ENCODE measurements at regions not wholly inside any gene's neighbourhood (a gene's known extent, or its start where the extent isn't known, plus 50 kb on each side); places are given as distances from the start of the nearest gene placed in this dataset.

DNA sequence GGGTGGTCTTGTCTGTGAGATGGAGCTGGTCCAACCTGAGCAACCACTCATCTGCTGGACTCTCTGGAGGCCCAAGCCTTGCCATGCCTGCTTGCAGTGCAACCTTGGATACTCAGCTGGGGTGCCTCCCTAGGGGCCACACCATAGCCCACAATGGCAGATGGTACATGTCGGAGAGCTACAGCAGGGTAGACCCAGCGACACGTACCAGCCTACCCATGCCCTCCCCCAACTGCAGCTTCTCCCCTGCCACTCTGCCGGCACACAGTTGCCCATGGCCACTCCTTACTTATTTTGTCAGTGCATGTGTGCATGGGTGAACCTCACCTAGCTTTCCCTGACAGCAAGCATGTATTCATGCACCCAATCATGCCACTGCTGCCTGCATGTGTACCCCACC is 690.9 kb downstream of the CCDC85A start:
- no peak overlapping the region for H3K4me3 ChIP-seq (ENCODE audit: low read depth, low read length)
- no peak for DNase-seq (ENCODE audit: low read depth)
- TF ChIP-seq, protein P1, sequence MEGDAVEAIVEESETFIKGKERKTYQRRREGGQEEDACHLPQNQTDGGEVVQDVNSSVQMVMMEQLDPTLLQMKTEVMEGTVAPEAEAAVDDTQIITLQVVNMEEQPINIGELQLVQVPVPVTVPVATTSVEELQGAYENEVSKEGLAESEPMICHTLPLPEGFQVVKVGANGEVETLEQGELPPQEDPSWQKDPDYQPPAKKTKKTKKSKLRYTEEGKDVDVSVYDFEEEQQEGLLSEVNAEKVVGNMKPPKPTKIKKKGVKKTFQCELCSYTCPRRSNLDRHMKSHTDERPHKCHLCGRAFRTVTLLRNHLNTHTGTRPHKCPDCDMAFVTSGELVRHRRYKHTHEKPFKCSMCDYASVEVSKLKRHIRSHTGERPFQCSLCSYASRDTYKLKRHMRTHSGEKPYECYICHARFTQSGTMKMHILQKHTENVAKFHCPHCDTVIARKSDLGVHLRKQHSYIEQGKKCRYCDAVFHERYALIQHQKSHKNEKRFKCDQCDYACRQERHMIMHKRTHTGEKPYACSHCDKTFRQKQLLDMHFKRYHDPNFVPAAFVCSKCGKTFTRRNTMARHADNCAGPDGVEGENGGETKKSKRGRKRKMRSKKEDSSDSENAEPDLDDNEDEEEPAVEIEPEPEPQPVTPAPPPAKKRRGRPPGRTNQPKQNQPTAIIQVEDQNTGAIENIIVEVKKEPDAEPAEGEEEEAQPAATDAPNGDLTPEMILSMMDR (IDR thresholded peaks at IDR 0.05; ENCODE audit: insufficient read depth, low read length, poor library complexity, severe bottlenecking): no peak
- no peaks in the 10 kb centered on the region for H3K27me3 ChIP-seq (ENCODE audit: control insufficient read depth, insufficient read depth, low read length)
- no peaks in the 10 kb centered on the region for H3K36me3 ChIP-seq (ENCODE audit: control insufficient read depth, insufficient read depth, low read length)

DNA sequence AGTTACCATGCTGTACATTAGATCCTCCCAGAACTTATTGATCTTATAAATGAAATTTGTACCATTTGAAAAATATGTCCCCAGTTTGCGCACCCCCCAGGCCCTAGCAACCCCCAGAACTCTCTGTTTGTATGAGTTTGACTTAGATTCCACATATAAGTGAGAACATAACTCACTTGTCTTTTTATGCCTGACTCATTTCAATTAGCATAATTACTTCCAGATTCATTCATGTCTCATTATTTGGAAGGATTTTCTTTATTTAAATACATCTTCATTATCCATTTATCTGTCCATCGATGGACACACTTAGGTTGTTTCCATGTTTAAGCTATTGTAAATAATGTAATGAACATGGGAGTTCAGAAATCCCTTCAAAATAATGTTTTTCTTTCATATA is 705.9 kb downstream of the CCDC85A start:
- Histone ChIP-seq H3K4me3 (ENCODE audit: low read depth, low read length) (no peak overlapping the region), H3K36me3 (ENCODE audit: control insufficient read depth, insufficient read depth, low read length) (no peaks in the 10 kb centered on the region), H3K27me3 (ENCODE audit: control insufficient read depth, insufficient read depth, low read length) (no peaks in the 10 kb centered on the region)
- DNase-seq (ENCODE audit: low read depth): no peak
- TF ChIP-seq, protein P1 (IDR thresholded peaks at IDR 0.05; ENCODE audit: insufficient read depth, low read length, poor library complexity, severe bottlenecking): no peak

DNA sequence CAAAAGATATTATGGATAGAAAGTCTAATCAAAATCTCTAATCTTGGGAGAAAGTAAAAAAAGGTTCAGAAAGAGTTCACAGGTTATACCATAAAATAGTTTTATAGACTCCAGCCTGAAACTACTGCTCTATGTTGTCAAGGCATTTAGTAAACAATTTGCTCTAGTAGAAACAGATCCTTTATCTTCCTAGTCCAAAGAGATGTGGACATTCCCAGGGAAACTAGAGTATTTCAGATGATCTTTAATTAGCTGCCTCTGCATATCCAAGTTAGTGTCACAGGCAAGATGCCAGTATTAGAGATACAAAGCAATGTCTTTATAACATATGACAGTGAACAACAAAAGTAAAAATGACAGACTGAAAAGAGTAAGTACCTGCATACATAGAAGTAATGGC is 708.6 kb downstream of the CCDC85A start:
- Histone ChIP-seq H3K27me3 (ENCODE audit: control insufficient read depth, insufficient read depth, low read length) (no peaks in the 10 kb centered on the region), H3K4me3 (ENCODE audit: low read depth, low read length) (no peak overlapping the region), H3K36me3 (ENCODE audit: control insufficient read depth, insufficient read depth, low read length) (no peaks in the 10 kb centered on the region)
- DNase-seq (ENCODE audit: low read depth): no peak
- TF ChIP-seq, protein P1 (IDR thresholded peaks at IDR 0.05; ENCODE audit: insufficient read depth, low read length, poor library complexity, severe bottlenecking): no peak

DNA sequence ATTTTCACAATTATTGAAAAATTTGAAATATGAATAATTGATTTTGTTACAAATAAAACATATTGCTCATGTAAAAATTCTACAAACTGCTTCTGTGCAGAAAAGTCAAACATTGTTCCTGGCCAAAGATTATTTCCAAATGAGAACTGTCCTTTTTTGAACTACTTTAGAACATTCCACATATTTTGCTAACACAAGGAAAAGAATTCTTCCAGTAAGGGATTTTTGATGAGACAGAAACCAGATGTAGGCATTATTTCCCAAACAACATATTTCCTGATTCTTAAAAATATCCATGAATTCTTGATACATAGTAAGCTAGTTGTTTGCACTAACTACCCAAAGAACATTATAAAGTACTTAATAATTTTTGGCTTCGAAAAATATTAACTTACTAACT is 715.2 kb downstream of the CCDC85A start:
- no peak for DNase-seq (ENCODE audit: low read depth)
- no peaks in the 10 kb centered on the region for H3K27me3 ChIP-seq (ENCODE audit: control insufficient read depth, insufficient read depth, low read length)
- no peak overlapping the region for H3K4me3 ChIP-seq (ENCODE audit: low read depth, low read length)
- TF ChIP-seq, protein P1 (IDR thresholded peaks at IDR 0.05; ENCODE audit: insufficient read depth, low read length, poor library complexity, severe bottlenecking): no peak
- H3K36me3 ChIP-seq (ENCODE audit: control insufficient read depth, insufficient read depth, low read length): no peaks in the 10 kb centered on the region

DNA sequence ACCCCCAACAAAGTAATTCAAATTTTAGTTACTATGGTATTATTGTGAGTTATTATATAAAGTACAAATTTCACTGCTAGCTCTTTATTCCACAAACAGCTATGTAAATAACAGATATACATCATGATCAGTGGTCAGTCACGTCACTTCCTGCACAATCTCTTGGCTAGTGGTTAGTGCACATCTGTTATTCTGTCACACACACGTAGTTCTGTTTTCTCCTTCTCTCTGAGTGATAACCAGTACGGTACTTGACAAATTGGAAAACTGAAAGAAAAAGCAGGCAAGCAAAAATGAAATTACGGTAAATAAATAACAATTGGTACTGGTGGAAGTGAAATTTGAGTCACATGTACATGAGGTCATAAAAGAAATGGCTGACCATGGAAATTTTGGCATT is 728.7 kb downstream of the CCDC85A start:
- no peaks in the 10 kb centered on the region for H3K36me3 ChIP-seq (ENCODE audit: control insufficient read depth, insufficient read depth, low read length)
- H3K27me3 ChIP-seq (ENCODE audit: control insufficient read depth, insufficient read depth, low read length): no peaks in the 10 kb centered on the region
- no peak for DNase-seq (ENCODE audit: low read depth)
- TF ChIP-seq, protein P1 (IDR thresholded peaks at IDR 0.05; ENCODE audit: insufficient read depth, low read length, poor library complexity, severe bottlenecking): no peak
- H3K4me3 ChIP-seq (ENCODE audit: low read depth, low read length): no peak overlapping the region

DNA sequence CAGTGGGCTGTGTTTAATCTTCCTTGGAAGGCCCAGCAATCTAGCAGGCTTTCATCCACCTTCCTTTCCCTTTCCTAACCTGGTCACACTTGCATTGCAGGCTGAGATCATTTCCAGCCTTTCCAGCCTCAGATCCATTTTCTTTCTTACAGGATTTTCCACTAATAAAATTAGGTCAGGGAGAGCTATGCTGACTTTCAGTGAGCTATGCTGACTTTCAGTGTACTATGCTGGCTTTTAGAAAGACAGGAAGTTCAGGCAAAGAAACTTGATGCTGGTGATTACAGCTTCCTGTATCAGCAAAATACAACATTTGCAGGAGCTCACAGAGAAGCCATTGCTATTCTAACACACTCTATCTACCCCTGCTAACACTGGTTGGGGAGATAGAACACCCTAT is 735.0 kb downstream of the CCDC85A start:
- TF ChIP-seq, protein P1 (IDR thresholded peaks at IDR 0.05; ENCODE audit: insufficient read depth, low read length, poor library complexity, severe bottlenecking): no peak
- DNase-seq (ENCODE audit: low read depth): no peak
- no peaks in the 10 kb centered on the region for H3K36me3 ChIP-seq (ENCODE audit: control insufficient read depth, insufficient read depth, low read length)
- no peak overlapping the region for H3K4me3 ChIP-seq (ENCODE audit: low read depth, low read length)
- no peaks in the 10 kb centered on the region for H3K27me3 ChIP-seq (ENCODE audit: control insufficient read depth, insufficient read depth, low read length)
